SU-DHL-6 (cell line): ENCODE measurements at regions not wholly inside any gene's neighbourhood (a gene's known extent, or its start where the extent isn't known, plus 50 kb on each side); places are given as distances from the start of the nearest gene placed in this dataset.

Experiments
- H2AFZ ChIP-seq: fragments of 200-600 bp; sonication (generic); 2 replicates; pipeline ENCODE4 v1.6.1; 2014; ENCODE audit warnings: low read depth, mild to moderate bottlenecking, moderate library complexity, mixed read lengths, antibody characterized with exemption, low read length; ENCODE audit not compliant: severe bottlenecking
- H3F3A ChIP-seq: fragments of 200-600 bp; shearing (Covaris generic); 2 replicates; pipeline ENCODE4 v1.6.0; 2016; ENCODE audit warnings: antibody characterized with exemption, mild to moderate bottlenecking; ENCODE audit not compliant: insufficient read depth
- H3K27ac ChIP-seq: fragments of 200-600 bp; sonication (generic); 2 replicates; pipeline ENCODE4 v1.5.1; 2016; ENCODE audit warnings: low read depth, mild to moderate bottlenecking, low read length, moderate library complexity, mixed read lengths
- H3K27me3 ChIP-seq: fragments of 200-600 bp; sonication (generic), shearing (Covaris generic); 2 replicates; pipeline ENCODE4 v1.6.0; 2014; ENCODE audit warnings: mild to moderate bottlenecking, low read length
- H3K36me3 ChIP-seq: fragments of 200-600 bp; sonication (generic); 2 replicates; pipeline ENCODE4 v1.6.1; 2014; ENCODE audit warnings: mild to moderate bottlenecking, low read length, mixed read lengths
- H3K4me2 ChIP-seq: fragments of 300-600, 200-600 bp; shearing (Covaris generic), sonication (generic); 2 replicates; pipeline ENCODE4 v1.6.0; 2014; ENCODE audit warnings: low read length, low read depth, mild to moderate bottlenecking; ENCODE audit not compliant: poor library complexity, severe bottlenecking
- H3K4me3 ChIP-seq: fragments of 200-600 bp; sonication (generic); 2 replicates; pipeline ENCODE4 v1.5.1; 2014; ENCODE audit warnings: antibody characterized with exemption, low read length, mild to moderate bottlenecking, mixed read lengths; ENCODE audit not compliant: insufficient read depth, poor library complexity, severe bottlenecking
- H3K79me2 ChIP-seq: fragments of 200-600 bp; sonication (generic); 2 replicates; pipeline ENCODE4 v1.6.1; 2014; ENCODE audit warnings: mild to moderate bottlenecking, low read length, moderate library complexity; ENCODE audit not compliant: insufficient read depth
- H3K9ac ChIP-seq: fragments of 200-600 bp; sonication (generic); 2 replicates; pipeline ENCODE4 v1.7.0; 2014; ENCODE audit warnings: mild to moderate bottlenecking, low read length
- H3K9me2 ChIP-seq: fragments of 200-600 bp; sonication (generic); replicated peaks from 2 replicates; pipeline ENCODE4 v1.6.1; 2014; ENCODE audit warnings: low read length; ENCODE audit not compliant: insufficient read depth
- H3K9me3 ChIP-seq: fragments of 200-600 bp; sonication (generic); 2 replicates; pipeline ENCODE4 v1.6.1; 2014; ENCODE audit warnings: low read length, mixed read lengths; ENCODE audit not compliant: insufficient read depth
- H4K20me1 ChIP-seq: fragments of 200-600 bp; sonication (generic); 2 replicates; pipeline ENCODE4 v1.6.1; 2014; ENCODE audit warnings: low read depth, mild to moderate bottlenecking, antibody characterized with exemption, low read length, moderate library complexity, mixed read lengths
- CTCF ChIP-seq: fragments of 200-600 bp; sonication (generic); IDR thresholded peaks from one replicate; pipeline ENCODE4 v1.5.1; 2017; ENCODE audit warnings: antibody characterized with exemption, mild to moderate bottlenecking, low read length, moderate library complexity; ENCODE audit not compliant: insufficient read depth, poor library complexity, severe bottlenecking
- EZH2phosphoT487 ChIP-seq: fragments of 200-600 bp; sonication (generic), shearing (Covaris generic); conservative IDR thresholded peaks from 2 replicates; pipeline ENCODE4 v1.6.1; 2018; ENCODE audit warnings: mild to moderate bottlenecking, antibody characterized with exemption, low read length, moderate library complexity, mixed read lengths

GRCh38 chr4:62279689-62280088, 1079.6 kb downstream of the ADGRL3 start:
- no peak for TF ChIP-seq EZH2phosphoT487
- TF ChIP-seq CTCF: no peak
- Histone ChIP-seq H3K9ac (no peak overlapping the region), H3K4me2 (no peak overlapping the region), H3K9me2 (no peaks in the 10 kb centered on the region), H3F3A (no peaks in the 10 kb centered on the region), H3K4me3 (no peak overlapping the region), H3K27me3 (no peaks in the 10 kb centered on the region), H3K9me3 (no peaks in the 10 kb centered on the region), H3K36me3 (no peaks in the 10 kb centered on the region), H3K27ac (no peak overlapping the region), H3K79me2 (no peaks in the 10 kb centered on the region), H2AFZ (no peak overlapping the region), H4K20me1 (no peaks in the 10 kb centered on the region)

GRCh38 chr4:62275470-62275869, 1075.3 kb downstream of the ADGRL3 start:
- no peak overlapping the region for H3K27ac ChIP-seq
- H3K4me2 ChIP-seq: no peak overlapping the region
- no peaks in the 10 kb centered on the region for H3F3A ChIP-seq
- no peaks in the 10 kb centered on the region for H3K9me2 ChIP-seq
- no peak overlapping the region for H2AFZ ChIP-seq
- H3K9me3 ChIP-seq: no peaks in the 10 kb centered on the region
- H3K27me3 ChIP-seq: no peaks in the 10 kb centered on the region
- H3K79me2 ChIP-seq: no peaks in the 10 kb centered on the region
- H3K4me3 ChIP-seq: no peak overlapping the region
- H3K9ac ChIP-seq: no peak overlapping the region
- H4K20me1 ChIP-seq: no peaks in the 10 kb centered on the region
- TF ChIP-seq CTCF (no peak), EZH2phosphoT487 (no peak)
- no peaks in the 10 kb centered on the region for H3K36me3 ChIP-seq

GRCh38 chr4:62274782-62275181, 1074.7 kb downstream of the ADGRL3 start:
- H3K27ac ChIP-seq: no peak overlapping the region
- H3F3A ChIP-seq: no peaks in the 10 kb centered on the region
- H3K4me3 ChIP-seq: no peak overlapping the region
- TF ChIP-seq CTCF: no peak
- no peak for TF ChIP-seq EZH2phosphoT487
- no peaks in the 10 kb centered on the region for H3K27me3 ChIP-seq
- no peaks in the 10 kb centered on the region for H3K9me3 ChIP-seq
- no peaks in the 10 kb centered on the region for H3K36me3 ChIP-seq
- no peak overlapping the region for H3K4me2 ChIP-seq
- no peak overlapping the region for H2AFZ ChIP-seq
- no peaks in the 10 kb centered on the region for H4K20me1 ChIP-seq
- no peaks in the 10 kb centered on the region for H3K79me2 ChIP-seq
- no peaks in the 10 kb centered on the region for H3K9me2 ChIP-seq
- H3K9ac ChIP-seq: no peak overlapping the region
